Glomerular endothelial cell (primary cell): ENCODE measurements at regions not wholly inside any gene's neighbourhood (a gene's known extent, or its start where the extent isn't known, plus 50 kb on each side); places are given as distances from the start of the nearest gene placed in this dataset.

Experiments
- DNase-seq: peaks from one replicate; pipeline ENCODE4 v3.0.0-alpha.2; 2011; ENCODE audit warnings: low read depth, low spot score; ENCODE audit errors: extremely low read depth

- DNase-seq, result peak; percentile 71
These were observed 521.6 kb upstream of the SLIT2 start for GRCh38 chr4:19729886-19730651.

- DNase-seq, result no peak
These were observed 522.9 kb upstream of the SLIT2 start for GRCh38 chr4:19728773-19729172.

GRCh38 chr4:19727141-19727540 lies 524.6 kb upstream of the SLIT2 start:
- no peak for DNase-seq

GRCh38 chr4:19725130-19725529 lies 526.6 kb upstream of the SLIT2 start:
- no peak for DNase-seq

- peak; percentile 69 for DNase-seq
These were observed 529.3 kb upstream of the SLIT2 start for GRCh38 chr4:19722404-19722803.

- DNase-seq, result no peak
These were observed 530.1 kb upstream of the SLIT2 start for GRCh38 chr4:19721587-19721986.

GRCh38 chr4:19720610-19721009 lies 531.1 kb upstream of the SLIT2 start:
- no peak for DNase-seq

- no peak for DNase-seq
These were observed 531.5 kb upstream of the SLIT2 start for GRCh38 chr4:19720190-19720589.

- DNase-seq, result no peak
These were observed 539.8 kb upstream of the SLIT2 start for GRCh38 chr4:19711871-19712270.

GRCh38 chr4:19707876-19708275 lies 543.8 kb upstream of the SLIT2 start:
- no peak for DNase-seq

GRCh38 chr4:19703391-19703790 lies 548.3 kb upstream of the SLIT2 start:
- DNase-seq, result no peak

- no peak for DNase-seq
These were observed 550.7 kb upstream of the SLIT2 start for GRCh38 chr4:19700992-19701391.

- DNase-seq, result no peak
These were observed 552.7 kb upstream of the SLIT2 start for GRCh38 chr4:19698961-19699360.

- no peak for DNase-seq
These were observed 556.9 kb upstream of the SLIT2 start for GRCh38 chr4:19694812-19695211.

- DNase-seq, result no peak
These were observed 557.7 kb upstream of the SLIT2 start for GRCh38 chr4:19693936-19694570.

- DNase-seq, result no peak
These were observed 562.2 kb upstream of the SLIT2 start for GRCh38 chr4:19689511-19689910.

GRCh38 chr4:19686456-19686855 lies 565.2 kb upstream of the SLIT2 start:
- DNase-seq, result no peak

GRCh38 chr4:19684084-19684483 lies 567.6 kb upstream of the SLIT2 start:
- no peak for DNase-seq

- no peak for DNase-seq
These were observed 568.3 kb upstream of the SLIT2 start for GRCh38 chr4:19683426-19683825.

GRCh38 chr4:19677211-19677610 lies 574.5 kb upstream of the SLIT2 start:
- no peak for DNase-seq

- DNase-seq, result no peak
These were observed 576.4 kb upstream of the SLIT2 start for GRCh38 chr4:19675172-19675811.

- DNase-seq, result no peak
These were observed 592.6 kb upstream of the SLIT2 start for GRCh38 chr4:19659101-19659500.
